ENCODE measurements at regions not wholly inside any gene's neighbourhood (a gene's known extent, or its start where the extent isn't known, plus 50 kb on each side); places are given as distances from the start of the nearest gene placed in this dataset.

- no peak for TF ChIP-seq KAT8 (IDR thresholded peaks at IDR 0.05; ENCODE audit: low read depth)
- TF ChIP-seq ZZZ3 (IDR thresholded peaks at IDR 0.05): no peak
- no peak for TF ChIP-seq ARID2 (IDR thresholded peaks at IDR 0.05)
- TF ChIP-seq HDAC6 (IDR thresholded peaks at IDR 0.05; ENCODE audit: low read depth, low read length): no peak
- no peak for TF ChIP-seq HDAC1 (IDR thresholded peaks at IDR 0.05)
- TF ChIP-seq CBFA2T2 (conservative IDR thresholded peaks at IDR 0.05): no peak
- TF ChIP-seq ATF3 (IDR thresholded peaks at IDR 0.05): no peak
- no peak for TF ChIP-seq ATF3 (CRISPR knock-in tag; conservative IDR thresholded peaks at IDR 0.05)
- TF ChIP-seq NCOA1 (IDR thresholded peaks at IDR 0.05; ENCODE audit: low read depth): no peak
- no peak for TF ChIP-seq USF2 (CRISPR knock-in tag; IDR thresholded peaks at IDR 0.05)
- TF ChIP-seq KLF16 (IDR thresholded peaks at IDR 0.05): no peak
- no peak for TF ChIP-seq RBFOX2 (IDR thresholded peaks at IDR 0.05; ENCODE audit: low read depth, low read length)
- TF ChIP-seq MLX (CRISPR knock-in tag; conservative IDR thresholded peaks at IDR 0.05): no peak
- TF ChIP-seq ZFX (CRISPR knock-in tag; IDR thresholded peaks at IDR 0.05): no peak
- TF ChIP-seq TCF7 (IDR thresholded peaks at IDR 0.05; ENCODE audit: borderline replicate concordance): no peak
Observed at GRCh38 chr21:36544545-36544944, 64.6 kb upstream of the CLDN14 start.
